ENCODE measurements at regions not wholly inside any gene's neighbourhood (a gene's known extent, or its start where the extent isn't known, plus 50 kb on each side); places are given as distances from the start of the nearest gene placed in this dataset.

- Histone ChIP-seq H2AFZ (ENCODE audit: low read depth, low read length, severe bottlenecking) (no peak overlapping the region), H4K20me1 (ENCODE audit: low read depth, low read length) (no peaks in the 10 kb centered on the region), H3K4me3 (ENCODE audit: insufficient read depth, low read length, poor library complexity, severe bottlenecking) (no peak overlapping the region), H3K27ac (ENCODE audit: low read depth, low read length) (no peak overlapping the region), H3F3A (ENCODE audit: insufficient read depth) (no peaks in the 10 kb centered on the region), H3K9me3 (ENCODE audit: insufficient read depth, low read length) (no peaks in the 10 kb centered on the region), H3K79me2 (ENCODE audit: insufficient read depth, low read length) (no peaks in the 10 kb centered on the region), H3K9me2 (replicated peaks; ENCODE audit: insufficient read depth, low read length) (no peaks in the 10 kb centered on the region), H3K9ac (ENCODE audit: low read length) (no peak overlapping the region), H3K4me2 (ENCODE audit: low read depth, low read length, poor library complexity, severe bottlenecking) (no peak overlapping the region), H3K36me3 (ENCODE audit: low read length) (no peaks in the 10 kb centered on the region), H3K27me3 (ENCODE audit: low read length) (no peaks in the 10 kb centered on the region)
- no peak for TF ChIP-seq CTCF (IDR thresholded peaks at IDR 0.05; ENCODE audit: insufficient read depth, low read length, poor library complexity, severe bottlenecking)
- no peak for TF ChIP-seq EZH2phosphoT487 (conservative IDR thresholded peaks at IDR 0.05; ENCODE audit: low read length)
Measured at GRCh38 chr4:22987870-22988269, 295.1 kb downstream of the GBA3 start.

- Histone ChIP-seq H3K27me3 (ENCODE audit: low read length) (no peaks in the 10 kb centered on the region), H3K9me2 (replicated peaks; ENCODE audit: insufficient read depth, low read length) (no peaks in the 10 kb centered on the region), H3K9ac (ENCODE audit: low read length) (no peak overlapping the region), H3K9me3 (ENCODE audit: insufficient read depth, low read length) (no peaks in the 10 kb centered on the region), H3K27ac (ENCODE audit: low read depth, low read length) (no peak overlapping the region), H2AFZ (ENCODE audit: low read depth, low read length, severe bottlenecking) (no peak overlapping the region), H3K79me2 (ENCODE audit: insufficient read depth, low read length) (no peaks in the 10 kb centered on the region), H4K20me1 (ENCODE audit: low read depth, low read length) (no peaks in the 10 kb centered on the region), H3K36me3 (ENCODE audit: low read length) (no peaks in the 10 kb centered on the region), H3K4me2 (ENCODE audit: low read depth, low read length, poor library complexity, severe bottlenecking) (no peak overlapping the region), H3F3A (ENCODE audit: insufficient read depth) (no peaks in the 10 kb centered on the region), H3K4me3 (ENCODE audit: insufficient read depth, low read length, poor library complexity, severe bottlenecking) (no peak overlapping the region)
- TF ChIP-seq EZH2phosphoT487 (conservative IDR thresholded peaks at IDR 0.05; ENCODE audit: low read length) (no peak), CTCF (IDR thresholded peaks at IDR 0.05; ENCODE audit: insufficient read depth, low read length, poor library complexity, severe bottlenecking) (no peak)
Measured at GRCh38 chr4:22986881-22987280, 294.1 kb downstream of the GBA3 start.

- H3K9me2 ChIP-seq (replicated peaks; ENCODE audit: insufficient read depth, low read length), result no peaks in the 10 kb centered on the region
- no peaks in the 10 kb centered on the region for H3K27me3 ChIP-seq (ENCODE audit: low read length)
- no peaks in the 10 kb centered on the region for H3K36me3 ChIP-seq (ENCODE audit: low read length)
- H2AFZ ChIP-seq (ENCODE audit: low read depth, low read length, severe bottlenecking), result no peak overlapping the region
- no peak for TF ChIP-seq CTCF (IDR thresholded peaks at IDR 0.05; ENCODE audit: insufficient read depth, low read length, poor library complexity, severe bottlenecking)
- TF ChIP-seq EZH2phosphoT487 (conservative IDR thresholded peaks at IDR 0.05; ENCODE audit: low read length), result no peak
- H3K79me2 ChIP-seq (ENCODE audit: insufficient read depth, low read length), result no peaks in the 10 kb centered on the region
- H3F3A ChIP-seq (ENCODE audit: insufficient read depth), result no peaks in the 10 kb centered on the region
- no peaks in the 10 kb centered on the region for H4K20me1 ChIP-seq (ENCODE audit: low read depth, low read length)
- no peak overlapping the region for H3K4me3 ChIP-seq (ENCODE audit: insufficient read depth, low read length, poor library complexity, severe bottlenecking)
- H3K27ac ChIP-seq (ENCODE audit: low read depth, low read length), result no peak overlapping the region
- no peak overlapping the region for H3K4me2 ChIP-seq (ENCODE audit: low read depth, low read length, poor library complexity, severe bottlenecking)
- H3K9ac ChIP-seq (ENCODE audit: low read length), result no peak overlapping the region
- H3K9me3 ChIP-seq (ENCODE audit: insufficient read depth, low read length), result no peaks in the 10 kb centered on the region
Measured at GRCh38 chr4:22986262-22986661, 293.5 kb downstream of the GBA3 start.

GRCh38 chr4:22984390-22984789, 291.7 kb downstream of the GBA3 start:
- H3K9me3 ChIP-seq (ENCODE audit: insufficient read depth, low read length), result no peaks in the 10 kb centered on the region
- H3F3A ChIP-seq (ENCODE audit: insufficient read depth), result no peaks in the 10 kb centered on the region
- no peaks in the 10 kb centered on the region for H4K20me1 ChIP-seq (ENCODE audit: low read depth, low read length)
- H3K27me3 ChIP-seq (ENCODE audit: low read length), result no peaks in the 10 kb centered on the region
- no peak overlapping the region for H3K27ac ChIP-seq (ENCODE audit: low read depth, low read length)
- no peaks in the 10 kb centered on the region for H3K9me2 ChIP-seq (replicated peaks; ENCODE audit: insufficient read depth, low read length)
- no peak overlapping the region for H2AFZ ChIP-seq (ENCODE audit: low read depth, low read length, severe bottlenecking)
- H3K79me2 ChIP-seq (ENCODE audit: insufficient read depth, low read length), result no peaks in the 10 kb centered on the region
- H3K4me3 ChIP-seq (ENCODE audit: insufficient read depth, low read length, poor library complexity, severe bottlenecking), result no peak overlapping the region
- H3K9ac ChIP-seq (ENCODE audit: low read length), result no peak overlapping the region
- H3K36me3 ChIP-seq (ENCODE audit: low read length), result no peaks in the 10 kb centered on the region
- no peak for TF ChIP-seq CTCF (IDR thresholded peaks at IDR 0.05; ENCODE audit: insufficient read depth, low read length, poor library complexity, severe bottlenecking)
- TF ChIP-seq EZH2phosphoT487 (conservative IDR thresholded peaks at IDR 0.05; ENCODE audit: low read length), result no peak
- H3K4me2 ChIP-seq (ENCODE audit: low read depth, low read length, poor library complexity, severe bottlenecking), result no peak overlapping the region

All from SU-DHL-6 (cell line).